HG02885 (cell line): ENCODE measurements at regions not wholly inside any gene's neighbourhood (a gene's known extent, or its start where the extent isn't known, plus 50 kb on each side); places are given as distances from the start of the nearest gene placed in this dataset.

ENCODE experiments used
- ATAC-seq: cut with Tn5 transposase; IDR thresholded peaks from one replicate; pipeline ENCODE4 v1.9.1; 2021; ENCODE audit warnings: mild to moderate bottlenecking; ENCODE audit not compliant: unreplicated experiment, poor library complexity

GRCh38 chr7:12779947-12780346 is 92.5 kb downstream of the ARL4A start:
- no peak for ATAC-seq

- no peak for ATAC-seq
These were observed 96.1 kb downstream of the ARL4A start for GRCh38 chr7:12783421-12784095.

- no peak for ATAC-seq
These were observed 98.0 kb downstream of the ARL4A start for GRCh38 chr7:12785473-12785872.

GRCh38 chr7:12786494-12786893 is 99.1 kb downstream of the ARL4A start:
- no peak for ATAC-seq

GRCh38 chr7:12788171-12788570 is 100.7 kb downstream of the ARL4A start:
- no peak for ATAC-seq

- no peak for ATAC-seq
These were observed 101.2 kb downstream of the ARL4A start for GRCh38 chr7:12788591-12788990.

- ATAC-seq: no peak
These were observed 107.4 kb downstream of the ARL4A start for GRCh38 chr7:12794722-12795302.

GRCh38 chr7:12796397-12797127 is 109.1 kb downstream of the ARL4A start:
- no peak for ATAC-seq

GRCh38 chr7:12800486-12800885 is 113.1 kb downstream of the ARL4A start:
- ATAC-seq: no peak

- no peak for ATAC-seq
These were observed 113.7 kb downstream of the ARL4A start for GRCh38 chr7:12801107-12801506.

GRCh38 chr7:12802070-12802469 is 114.6 kb downstream of the ARL4A start:
- ATAC-seq: no peak

GRCh38 chr7:12803542-12803941 is 116.1 kb downstream of the ARL4A start:
- ATAC-seq: no peak

- ATAC-seq: no peak
These were observed 118.1 kb downstream of the ARL4A start for GRCh38 chr7:12805518-12805928.

- ATAC-seq: no peak
These were observed 118.5 kb downstream of the ARL4A start for GRCh38 chr7:12805957-12806356.

GRCh38 chr7:12809476-12809875 is 122.0 kb downstream of the ARL4A start:
- ATAC-seq: no peak

- ATAC-seq: no peak
These were observed 124.7 kb downstream of the ARL4A start for GRCh38 chr7:12812111-12812510.

- ATAC-seq: no peak
These were observed 126.7 kb downstream of the ARL4A start for GRCh38 chr7:12814107-12814506.

- no peak for ATAC-seq
These were observed 127.4 kb downstream of the ARL4A start for GRCh38 chr7:12814828-12815227.

- ATAC-seq: no peak
These were observed 128.0 kb downstream of the ARL4A start for GRCh38 chr7:12815426-12815825.

GRCh38 chr7:12815871-12816270 is 128.4 kb downstream of the ARL4A start:
- ATAC-seq: no peak

- no peak for ATAC-seq
These were observed 133.3 kb downstream of the ARL4A start for GRCh38 chr7:12820777-12821176.

- ATAC-seq: no peak
These were observed 134.3 kb downstream of the ARL4A start for GRCh38 chr7:12821746-12822145.
